ENCODE measurements at regions not wholly inside any gene's neighbourhood (a gene's known extent, or its start where the extent isn't known, plus 50 kb on each side); places are given as distances from the start of the nearest gene placed in this dataset.

- Histone ChIP-seq H3K4me3 (ENCODE audit: control insufficient read depth in 1 of 7, extremely low read depth in 1 of 7, insufficient read depth in 4 of 7, low read depth in 2 of 7, low read length in 6 of 7) (no peak overlapping the region), H3K9me3 (ENCODE audit: control extremely low read depth in 1 of 5, control insufficient read depth in 4 of 5, insufficient read depth in 2 of 5, low read depth in 1 of 5, low read length in 4 of 5) (no peaks in the 10 kb centered on the region), H3K4me1 (ENCODE audit: control extremely low read depth in 1 of 4, control insufficient read depth in 4 of 4, insufficient read depth in 4 of 4, low read length in 3 of 4) (no peaks in the 10 kb centered on the region), H3K27me3 (replicated peaks in 2 of 5; ENCODE audit: control insufficient read depth in 4 of 5, insufficient read depth in 5 of 5, low read length in 4 of 5) (peaks cover 0 to 5% (median 0%) of the 10 kb centered on the region in 5 experiments), H3K27ac (ENCODE audit: insufficient read depth in 1 of 2, low read depth in 1 of 2, low read length in 2 of 2, poor library complexity in 1 of 2, severe bottlenecking in 2 of 2) (no peak overlapping the region), H3K36me3 (ENCODE audit: control insufficient read depth in 4 of 4, insufficient read depth in 4 of 4, low read length in 3 of 4) (no peaks in the 10 kb centered on the region)
- POLR2A ChIA-PET: no interaction called here
- CTCF ChIA-PET: no interaction called here
- no CpG with 5 or more reads among the region's 1 CpG for WGBS (ENCODE audit: insufficient coverage)
- DNase-seq: no peak
Measured at GRCh38 chr2:18410543-18410942, 149.9 kb downstream of the RDH14 start.

GRCh38 chr2:18408638-18409037 lies 151.8 kb downstream of the RDH14 start:
- Histone ChIP-seq H3K27me3 (replicated peaks in 2 of 5; ENCODE audit: control insufficient read depth in 4 of 5, insufficient read depth in 5 of 5, low read length in 4 of 5) (peaks cover 0 to 5% (median 0%) of the 10 kb centered on the region in 5 experiments), H3K27ac (ENCODE audit: insufficient read depth in 1 of 2, low read depth in 1 of 2, low read length in 2 of 2, poor library complexity in 1 of 2, severe bottlenecking in 2 of 2) (no peak overlapping the region), H3K4me1 (ENCODE audit: control extremely low read depth in 1 of 4, control insufficient read depth in 4 of 4, insufficient read depth in 4 of 4, low read length in 3 of 4) (no peaks in the 10 kb centered on the region), H3K36me3 (ENCODE audit: control insufficient read depth in 4 of 4, insufficient read depth in 4 of 4, low read length in 3 of 4) (no peaks in the 10 kb centered on the region), H3K9me3 (ENCODE audit: control extremely low read depth in 1 of 5, control insufficient read depth in 4 of 5, insufficient read depth in 2 of 5, low read depth in 1 of 5, low read length in 4 of 5) (no peaks in the 10 kb centered on the region), H3K4me3 (ENCODE audit: control insufficient read depth in 1 of 7, extremely low read depth in 1 of 7, insufficient read depth in 4 of 7, low read depth in 2 of 7, low read length in 6 of 7) (no peak overlapping the region)
- CTCF ChIA-PET: no interaction called here
- 100% methylated on average over 2 of the region's 2 CpGs for WGBS (ENCODE audit: insufficient coverage)
- no peak for DNase-seq
- POLR2A ChIA-PET: no interaction called here

GRCh38 chr2:18406219-18406618 lies 154.2 kb downstream of the RDH14 start:
- Histone ChIP-seq H3K4me3 (ENCODE audit: control insufficient read depth in 1 of 7, extremely low read depth in 1 of 7, insufficient read depth in 4 of 7, low read depth in 2 of 7, low read length in 6 of 7) (no peak overlapping the region), H3K36me3 (ENCODE audit: control insufficient read depth in 4 of 4, insufficient read depth in 4 of 4, low read length in 3 of 4) (no peaks in the 10 kb centered on the region), H3K9me3 (ENCODE audit: control extremely low read depth in 1 of 5, control insufficient read depth in 4 of 5, insufficient read depth in 2 of 5, low read depth in 1 of 5, low read length in 4 of 5) (no peaks in the 10 kb centered on the region), H3K27ac (ENCODE audit: insufficient read depth in 1 of 2, low read depth in 1 of 2, low read length in 2 of 2, poor library complexity in 1 of 2, severe bottlenecking in 2 of 2) (no peak overlapping the region), H3K4me1 (ENCODE audit: control extremely low read depth in 1 of 4, control insufficient read depth in 4 of 4, insufficient read depth in 4 of 4, low read length in 3 of 4) (no peaks in the 10 kb centered on the region), H3K27me3 (replicated peaks in 2 of 5; ENCODE audit: control insufficient read depth in 4 of 5, insufficient read depth in 5 of 5, low read length in 4 of 5) (peaks cover 0 to 5% (median 0%) of the 10 kb centered on the region in 5 experiments)
- DNase-seq: no peak
- POLR2A ChIA-PET: no interaction called here
- 87% methylated on average over 2 of the region's 2 CpGs for WGBS (ENCODE audit: insufficient coverage)
- CTCF ChIA-PET: no interaction called here

GRCh38 chr2:18404708-18405107 lies 155.7 kb downstream of the RDH14 start:
- ChIA-PET POLR2A (no interaction called here), CTCF (interaction anchor here (1.0 kb wide), 1 partner anchor 16 kb away, joined by 4 read pairs; no protein-coding TSS in a partner anchor)
- no peaks in the 10 kb centered on the region for H3K27me3 ChIP-seq (replicated peaks in 2 of 5; ENCODE audit: control insufficient read depth in 4 of 5, insufficient read depth in 5 of 5, low read length in 4 of 5)
- no peak overlapping the region for H3K27ac ChIP-seq (ENCODE audit: insufficient read depth in 1 of 2, low read depth in 1 of 2, low read length in 2 of 2, poor library complexity in 1 of 2, severe bottlenecking in 2 of 2)
- 70% methylated on average over 3 of the region's 5 CpGs for WGBS (ENCODE audit: insufficient coverage)
- no peaks in the 10 kb centered on the region for H3K36me3 ChIP-seq (ENCODE audit: control insufficient read depth in 4 of 4, insufficient read depth in 4 of 4, low read length in 3 of 4)
- H3K4me1 ChIP-seq (ENCODE audit: control extremely low read depth in 1 of 4, control insufficient read depth in 4 of 4, insufficient read depth in 4 of 4, low read length in 3 of 4): no peaks in the 10 kb centered on the region
- H3K9me3 ChIP-seq (ENCODE audit: control extremely low read depth in 1 of 5, control insufficient read depth in 4 of 5, insufficient read depth in 2 of 5, low read depth in 1 of 5, low read length in 4 of 5): no peaks in the 10 kb centered on the region
- no peak for DNase-seq
- H3K4me3 ChIP-seq (ENCODE audit: control insufficient read depth in 1 of 7, extremely low read depth in 1 of 7, insufficient read depth in 4 of 7, low read depth in 2 of 7, low read length in 6 of 7): no peak overlapping the region

GRCh38 chr2:18403921-18404522 lies 156.4 kb downstream of the RDH14 start:
- POLR2A ChIA-PET: no interaction called here
- H3K27me3 ChIP-seq (replicated peaks in 2 of 5; ENCODE audit: control insufficient read depth in 4 of 5, insufficient read depth in 5 of 5, low read length in 4 of 5): no peaks in the 10 kb centered on the region
- no peak overlapping the region for H3K4me3 ChIP-seq (ENCODE audit: control insufficient read depth in 1 of 7, extremely low read depth in 1 of 7, insufficient read depth in 4 of 7, low read depth in 2 of 7, low read length in 6 of 7)
- H3K9me3 ChIP-seq (ENCODE audit: control extremely low read depth in 1 of 5, control insufficient read depth in 4 of 5, insufficient read depth in 2 of 5, low read depth in 1 of 5, low read length in 4 of 5): no peaks in the 10 kb centered on the region
- no peaks in the 10 kb centered on the region for H3K4me1 ChIP-seq (ENCODE audit: control extremely low read depth in 1 of 4, control insufficient read depth in 4 of 4, insufficient read depth in 4 of 4, low read length in 3 of 4)
- 58% methylated on average over 2 of the region's 4 CpGs for WGBS (ENCODE audit: insufficient coverage)
- no peak overlapping the region for H3K27ac ChIP-seq (ENCODE audit: insufficient read depth in 1 of 2, low read depth in 1 of 2, low read length in 2 of 2, poor library complexity in 1 of 2, severe bottlenecking in 2 of 2)
- no peak for DNase-seq
- CTCF ChIA-PET: interaction anchor here (1.0 kb wide), 1 partner anchor 16 kb away, joined by 4 read pairs; no protein-coding TSS in a partner anchor
- H3K36me3 ChIP-seq (ENCODE audit: control insufficient read depth in 4 of 4, insufficient read depth in 4 of 4, low read length in 3 of 4): no peaks in the 10 kb centered on the region

GRCh38 chr2:18402831-18403230 lies 157.6 kb downstream of the RDH14 start:
- WGBS (ENCODE audit: insufficient coverage): 100% methylated on average over 1 of the region's 2 CpGs
- H3K9me3 ChIP-seq (ENCODE audit: control extremely low read depth in 1 of 5, control insufficient read depth in 4 of 5, insufficient read depth in 2 of 5, low read depth in 1 of 5, low read length in 4 of 5): no peaks in the 10 kb centered on the region
- POLR2A ChIA-PET: no interaction called here

GRCh38 chr2:18401471-18401870 lies 159.0 kb downstream of the RDH14 start:
- no peaks in the 10 kb centered on the region for H3K27me3 ChIP-seq (replicated peaks in 2 of 5; ENCODE audit: control insufficient read depth in 4 of 5, insufficient read depth in 5 of 5, low read length in 4 of 5)
- no peak for DNase-seq
- POLR2A ChIA-PET: no interaction called here
- no peak overlapping the region for H3K27ac ChIP-seq (ENCODE audit: insufficient read depth in 1 of 2, low read depth in 1 of 2, low read length in 2 of 2, poor library complexity in 1 of 2, severe bottlenecking in 2 of 2)
- no peaks in the 10 kb centered on the region for H3K36me3 ChIP-seq (ENCODE audit: control insufficient read depth in 4 of 4, insufficient read depth in 4 of 4, low read length in 3 of 4)
- no peak overlapping the region for H3K4me3 ChIP-seq (ENCODE audit: control insufficient read depth in 1 of 7, extremely low read depth in 1 of 7, insufficient read depth in 4 of 7, low read depth in 2 of 7, low read length in 6 of 7)
- H3K4me1 ChIP-seq (ENCODE audit: control extremely low read depth in 1 of 4, control insufficient read depth in 4 of 4, insufficient read depth in 4 of 4, low read length in 3 of 4): no peaks in the 10 kb centered on the region
- 93% methylated on average over 3 of the region's 4 CpGs for WGBS (ENCODE audit: insufficient coverage)
- CTCF ChIA-PET: interaction anchor here (0.5 to 0.9 kb wide), 2 partner anchors 10 to 596 kb away, joined by 3 to 4 read pairs; no protein-coding TSS in a partner anchor
- H3K9me3 ChIP-seq (ENCODE audit: control extremely low read depth in 1 of 5, control insufficient read depth in 4 of 5, insufficient read depth in 2 of 5, low read depth in 1 of 5, low read length in 4 of 5): no peaks in the 10 kb centered on the region

More at GRCh38 chr2:18402831-18403230, 157.6 kb downstream of the RDH14 start:
- H3K4me1 ChIP-seq (ENCODE audit: control extremely low read depth in 1 of 4, control insufficient read depth in 4 of 4, insufficient read depth in 4 of 4, low read length in 3 of 4): no peaks in the 10 kb centered on the region
- no peak for DNase-seq
- no peaks in the 10 kb centered on the region for H3K36me3 ChIP-seq (ENCODE audit: control insufficient read depth in 4 of 4, insufficient read depth in 4 of 4, low read length in 3 of 4)
- no peak overlapping the region for H3K4me3 ChIP-seq (ENCODE audit: control insufficient read depth in 1 of 7, extremely low read depth in 1 of 7, insufficient read depth in 4 of 7, low read depth in 2 of 7, low read length in 6 of 7)
- CTCF ChIA-PET: no interaction called here
- H3K27ac ChIP-seq (ENCODE audit: insufficient read depth in 1 of 2, low read depth in 1 of 2, low read length in 2 of 2, poor library complexity in 1 of 2, severe bottlenecking in 2 of 2): no peak overlapping the region
- no peaks in the 10 kb centered on the region for H3K27me3 ChIP-seq (replicated peaks in 2 of 5; ENCODE audit: control insufficient read depth in 4 of 5, insufficient read depth in 5 of 5, low read length in 4 of 5)
